Fibroblast of lung (primary cell): ENCODE measurements at regions not wholly inside any gene's neighbourhood (a gene's known extent, or its start where the extent isn't known, plus 50 kb on each side); places are given as distances from the start of the nearest gene placed in this dataset.

Source experiments
- EZH2 ChIP-seq: IDR thresholded peaks from 2 replicates; pipeline ENCODE4 v1.5.1; 2012; ENCODE audit warnings: low read length, control low read depth, mild to moderate bottlenecking; ENCODE audit errors: missing control alignments
- TF ChIP-seq, protein P1 (sequence below), 2 donors: IDR thresholded peaks in 1 of 2; conservative IDR thresholded peaks in 1 of 2; 1 replicate in 1 of 2; 2 replicates in 1 of 2; pipeline ENCODE4 v1.5.1; 2011 to 2012; ENCODE audit warnings: low read length in 2 of 2, control low read depth in 1 of 2, inconsistent platforms in 1 of 2, low read depth in 1 of 2, mild to moderate bottlenecking in 1 of 2

DNA sequence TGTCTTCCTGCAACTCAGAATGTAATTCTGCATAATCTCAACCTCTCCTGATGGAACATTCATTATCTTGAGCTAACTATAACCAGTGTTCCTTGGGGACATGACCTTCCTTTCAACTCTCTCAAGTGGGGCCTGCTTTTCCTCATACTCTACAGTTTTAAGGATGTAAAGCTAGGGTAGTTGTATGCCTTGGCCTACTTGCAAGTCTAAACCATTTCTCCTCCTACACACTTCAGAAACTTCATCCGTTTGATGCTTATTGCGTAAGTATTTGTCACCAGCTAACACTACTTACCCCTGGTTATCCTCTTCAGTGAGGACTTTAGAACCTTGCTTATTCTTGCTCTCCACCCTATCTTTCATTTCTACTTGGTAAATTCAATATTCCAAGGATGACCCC is 548.9 kb downstream of the HINT1 start:
- TF ChIP-seq, protein P1, sequence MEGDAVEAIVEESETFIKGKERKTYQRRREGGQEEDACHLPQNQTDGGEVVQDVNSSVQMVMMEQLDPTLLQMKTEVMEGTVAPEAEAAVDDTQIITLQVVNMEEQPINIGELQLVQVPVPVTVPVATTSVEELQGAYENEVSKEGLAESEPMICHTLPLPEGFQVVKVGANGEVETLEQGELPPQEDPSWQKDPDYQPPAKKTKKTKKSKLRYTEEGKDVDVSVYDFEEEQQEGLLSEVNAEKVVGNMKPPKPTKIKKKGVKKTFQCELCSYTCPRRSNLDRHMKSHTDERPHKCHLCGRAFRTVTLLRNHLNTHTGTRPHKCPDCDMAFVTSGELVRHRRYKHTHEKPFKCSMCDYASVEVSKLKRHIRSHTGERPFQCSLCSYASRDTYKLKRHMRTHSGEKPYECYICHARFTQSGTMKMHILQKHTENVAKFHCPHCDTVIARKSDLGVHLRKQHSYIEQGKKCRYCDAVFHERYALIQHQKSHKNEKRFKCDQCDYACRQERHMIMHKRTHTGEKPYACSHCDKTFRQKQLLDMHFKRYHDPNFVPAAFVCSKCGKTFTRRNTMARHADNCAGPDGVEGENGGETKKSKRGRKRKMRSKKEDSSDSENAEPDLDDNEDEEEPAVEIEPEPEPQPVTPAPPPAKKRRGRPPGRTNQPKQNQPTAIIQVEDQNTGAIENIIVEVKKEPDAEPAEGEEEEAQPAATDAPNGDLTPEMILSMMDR (conservative IDR thresholded peaks at IDR 0.05 in 1 of 2, IDR thresholded peaks at IDR 0.05 in 1 of 2; ENCODE audit: low read depth in 1 of 2, low read length in 2 of 2) = no peak
- TF ChIP-seq EZH2 = no peak
